ENCODE measurements at regions not wholly inside any gene's neighbourhood (a gene's known extent, or its start where the extent isn't known, plus 50 kb on each side); places are given as distances from the start of the nearest gene placed in this dataset.

GRCh38 chr4:162878096-162878495 lies 288.6 kb downstream of the NAF1 start:
- Histone ChIP-seq H3K9me3 (replicated peaks; ENCODE audit: insufficient read depth, low read length) (no peaks in the 10 kb centered on the region), H4K20me1 (ENCODE audit: insufficient read depth, low read length) (no peaks in the 10 kb centered on the region), H3K4me2 (ENCODE audit: low read depth, low read length) (no peak overlapping the region), H3K27ac (ENCODE audit: low read length) (no peak overlapping the region), H3K36me3 (replicated peaks; ENCODE audit: insufficient read depth, low read length) (no peaks in the 10 kb centered on the region), H3K27me3 (replicated peaks; ENCODE audit: insufficient read depth, low read length) (no peaks in the 10 kb centered on the region), H3K79me2 (ENCODE audit: low read length) (no peaks in the 10 kb centered on the region), H3F3A (ENCODE audit: insufficient read depth, low read length) (no peaks in the 10 kb centered on the region), H3K4me3 (ENCODE audit: low read length) (no peak overlapping the region), H2AFZ (ENCODE audit: low read length) (no peak overlapping the region), H3K9ac (ENCODE audit: low read length) (no peak overlapping the region), H3K9me2 (replicated peaks; ENCODE audit: insufficient read depth, low read length) (no peaks in the 10 kb centered on the region), H3K4me1 (ENCODE audit: low read length) (no peaks in the 10 kb centered on the region)
- no peak for DNase-seq
- TF ChIP-seq EZH2 (optimal IDR thresholded peaks at IDR 0.05; ENCODE audit: low read depth, low read length) (no peak), EZH2phosphoT487 (IDR thresholded peaks at IDR 0.05; ENCODE audit: low read length) (no peak)

- H3K9ac ChIP-seq (ENCODE audit: low read length), result no peak overlapping the region
- H3K4me1 ChIP-seq (ENCODE audit: low read length), result no peaks in the 10 kb centered on the region
- no peak overlapping the region for H3K4me3 ChIP-seq (ENCODE audit: low read length)
- no peaks in the 10 kb centered on the region for H3K36me3 ChIP-seq (replicated peaks; ENCODE audit: insufficient read depth, low read length)
- H3K79me2 ChIP-seq (ENCODE audit: low read length), result no peaks in the 10 kb centered on the region
- TF ChIP-seq EZH2 (optimal IDR thresholded peaks at IDR 0.05; ENCODE audit: low read depth, low read length) (no peak), CTCF (IDR thresholded peaks at IDR 0.05; ENCODE audit: low read length) (no peak), EZH2phosphoT487 (IDR thresholded peaks at IDR 0.05; ENCODE audit: low read length) (no peak)
- H3K9me3 ChIP-seq (replicated peaks; ENCODE audit: insufficient read depth, low read length), result no peaks in the 10 kb centered on the region
- no peaks in the 10 kb centered on the region for H4K20me1 ChIP-seq (ENCODE audit: insufficient read depth, low read length)
- H3K4me2 ChIP-seq (ENCODE audit: low read depth, low read length), result no peak overlapping the region
- no peaks in the 10 kb centered on the region for H3K27me3 ChIP-seq (replicated peaks; ENCODE audit: insufficient read depth, low read length)
- H2AFZ ChIP-seq (ENCODE audit: low read length), result no peak overlapping the region
- H3F3A ChIP-seq (ENCODE audit: insufficient read depth, low read length), result no peaks in the 10 kb centered on the region
- DNase-seq, result no peak
- H3K9me2 ChIP-seq (replicated peaks; ENCODE audit: insufficient read depth, low read length), result no peaks in the 10 kb centered on the region
- no peak overlapping the region for H3K27ac ChIP-seq (ENCODE audit: low read length)
These were observed 291.9 kb downstream of the NAF1 start for GRCh38 chr4:162874748-162875147.

GRCh38 chr4:162871990-162872389 lies 294.7 kb downstream of the NAF1 start:
- no peak for TF ChIP-seq EZH2phosphoT487 (IDR thresholded peaks at IDR 0.05; ENCODE audit: low read length)
- TF ChIP-seq EZH2 (optimal IDR thresholded peaks at IDR 0.05; ENCODE audit: low read depth, low read length), result no peak
- TF ChIP-seq CTCF (IDR thresholded peaks at IDR 0.05; ENCODE audit: low read length), result no peak

GRCh38 chr4:162869157-162869556 lies 297.5 kb downstream of the NAF1 start:
- H3K27me3 ChIP-seq (replicated peaks; ENCODE audit: insufficient read depth, low read length), result no peaks in the 10 kb centered on the region
- no peaks in the 10 kb centered on the region for H3K9me3 ChIP-seq (replicated peaks; ENCODE audit: insufficient read depth, low read length)
- no peak for TF ChIP-seq EZH2 (optimal IDR thresholded peaks at IDR 0.05; ENCODE audit: low read depth, low read length)
- no peak for TF ChIP-seq EZH2phosphoT487 (IDR thresholded peaks at IDR 0.05; ENCODE audit: low read length)
- TF ChIP-seq CTCF (IDR thresholded peaks at IDR 0.05; ENCODE audit: low read length), result no peak

More at GRCh38 chr4:162871990-162872389, 294.7 kb downstream of the NAF1 start:
- no peak overlapping the region for H3K9ac ChIP-seq (ENCODE audit: low read length)
- no peaks in the 10 kb centered on the region for H3K4me1 ChIP-seq (ENCODE audit: low read length)
- no peaks in the 10 kb centered on the region for H3F3A ChIP-seq (ENCODE audit: insufficient read depth, low read length)
- H3K4me2 ChIP-seq (ENCODE audit: low read depth, low read length), result no peak overlapping the region
- DNase-seq, result no peak
- H3K4me3 ChIP-seq (ENCODE audit: low read length), result no peak overlapping the region
- H3K27me3 ChIP-seq (replicated peaks; ENCODE audit: insufficient read depth, low read length), result no peaks in the 10 kb centered on the region
- H3K36me3 ChIP-seq (replicated peaks; ENCODE audit: insufficient read depth, low read length), result no peaks in the 10 kb centered on the region
- H3K9me2 ChIP-seq (replicated peaks; ENCODE audit: insufficient read depth, low read length), result no peaks in the 10 kb centered on the region
- no peaks in the 10 kb centered on the region for H3K79me2 ChIP-seq (ENCODE audit: low read length)
- no peaks in the 10 kb centered on the region for H4K20me1 ChIP-seq (ENCODE audit: insufficient read depth, low read length)
- H3K9me3 ChIP-seq (replicated peaks; ENCODE audit: insufficient read depth, low read length), result no peaks in the 10 kb centered on the region
- no peak overlapping the region for H3K27ac ChIP-seq (ENCODE audit: low read length)
- H2AFZ ChIP-seq (ENCODE audit: low read length), result no peak overlapping the region

More at GRCh38 chr4:162869157-162869556, 297.5 kb downstream of the NAF1 start:
- H2AFZ ChIP-seq (ENCODE audit: low read length), result no peak overlapping the region
- H3K9me2 ChIP-seq (replicated peaks; ENCODE audit: insufficient read depth, low read length), result no peaks in the 10 kb centered on the region
- no peaks in the 10 kb centered on the region for H3K36me3 ChIP-seq (replicated peaks; ENCODE audit: insufficient read depth, low read length)
- H3K79me2 ChIP-seq (ENCODE audit: low read length), result no peaks in the 10 kb centered on the region
- no peaks in the 10 kb centered on the region for H3K4me1 ChIP-seq (ENCODE audit: low read length)
- no peak for DNase-seq
- no peak overlapping the region for H3K27ac ChIP-seq (ENCODE audit: low read length)
- H4K20me1 ChIP-seq (ENCODE audit: insufficient read depth, low read length), result no peaks in the 10 kb centered on the region
- H3K9ac ChIP-seq (ENCODE audit: low read length), result no peak overlapping the region
- no peak overlapping the region for H3K4me2 ChIP-seq (ENCODE audit: low read depth, low read length)
- H3K4me3 ChIP-seq (ENCODE audit: low read length), result no peak overlapping the region
- H3F3A ChIP-seq (ENCODE audit: insufficient read depth, low read length), result no peaks in the 10 kb centered on the region
